ENCODE measurements at regions not wholly inside any gene's neighbourhood (a gene's known extent, or its start where the extent isn't known, plus 50 kb on each side); places are given as distances from the start of the nearest gene placed in this dataset.

GRCh38 chr6:14440940-14441781, 323.6 kb downstream of the CD83 start:
- TF ChIP-seq CTCF (CRISPR knock-in tag; IDR thresholded peaks at IDR 0.05) (no peak), POLR2AphosphoS5 (IDR thresholded peaks at IDR 0.05; ENCODE audit: low read depth, low read length) (no peak), BHLHE40 (IDR thresholded peaks at IDR 0.05; ENCODE audit: low read length) (no peak), BATF2 (CRISPR knock-in tag; IDR thresholded peaks at IDR 0.05) (no peak), POLR2A (IDR thresholded peaks at IDR 0.05; ENCODE audit: insufficient read depth in 1 of 2, low read depth in 2 of 2, low read length in 2 of 2) (no peak), ZNF746 (CRISPR knock-in tag; IDR thresholded peaks at IDR 0.05) (no peak), PRPF4 (IDR thresholded peaks at IDR 0.05; ENCODE audit: low read depth, low read length, poor library complexity, severe bottlenecking) (no peak), ZBTB40 (IDR thresholded peaks at IDR 0.05) (no peak), ZBTB40 (CRISPR knock-in tag; IDR thresholded peaks at IDR 0.05) (no peak), ZNF737 (CRISPR knock-in tag; IDR thresholded peaks at IDR 0.05; ENCODE audit: borderline replicate concordance) (no peak), ZNF501 (CRISPR knock-in tag; IDR thresholded peaks at IDR 0.05) (no peak), RXRA (CRISPR knock-in tag; IDR thresholded peaks at IDR 0.05) (no peak)
- TF ChIP-seq, protein P1, sequence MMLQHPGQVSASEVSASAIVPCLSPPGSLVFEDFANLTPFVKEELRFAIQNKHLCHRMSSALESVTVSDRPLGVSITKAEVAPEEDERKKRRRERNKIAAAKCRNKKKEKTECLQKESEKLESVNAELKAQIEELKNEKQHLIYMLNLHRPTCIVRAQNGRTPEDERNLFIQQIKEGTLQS (CRISPR knock-in tag; IDR thresholded peaks at IDR 0.05), result no peak

Measured in HepG2 (cell line).